GM23338 (cell line): ENCODE measurements at regions not wholly inside any gene's neighbourhood (a gene's known extent, or its start where the extent isn't known, plus 50 kb on each side); places are given as distances from the start of the nearest gene placed in this dataset.

ENCODE experiments used
- CREB1 ChIP-seq: fragments of 250-450 bp; sonication (Bioruptor Pico); IDR thresholded peaks from 2 replicates; pipeline ENCODE4 v1.5.0; 2020; ENCODE audit warnings: low read depth, mild to moderate bottlenecking, moderate library complexity
- EZH2 ChIP-seq: fragments of 200-600 bp; sonication (generic); IDR thresholded peaks from one replicate; pipeline ENCODE4 v1.8.0; 2017; ENCODE audit warnings: antibody characterized with exemption, mild to moderate bottlenecking, low read depth; ENCODE audit not compliant: unreplicated experiment
- EZH2phosphoT487 ChIP-seq: fragments of 200-600 bp; sonication (generic); IDR thresholded peaks from one replicate; pipeline ENCODE4 v1.8.1; 2018; ENCODE audit warnings: antibody characterized with exemption; ENCODE audit not compliant: unreplicated experiment
- JUNB ChIP-seq: IDR thresholded peaks from one replicate; pipeline ENCODE4 v1.6.1; 2016; ENCODE audit warnings: antibody characterized with exemption; ENCODE audit not compliant: unreplicated experiment
- POLR2AphosphoS5 ChIP-seq: IDR thresholded peaks from 2 replicates; pipeline ENCODE4 v1.6.1; 2016; ENCODE audit warnings: antibody characterized with exemption, low read depth
- TF ChIP-seq, protein P1 (sequence below), 2 experiments: fragments of 200-600 bp in 1 of 2; sonication (generic) in 1 of 2; conservative IDR thresholded peaks; 2 replicates each; pipeline versions ENCODE4 v1.5.1 to v1.6.1; 2016 to 2017; ENCODE audit warnings: antibody characterized with exemption in 2 of 2, low read depth in 2 of 2, mild to moderate bottlenecking in 2 of 2, moderate library complexity in 1 of 2
- TF ChIP-seq, protein P2 (sequence below): IDR thresholded peaks from one replicate; pipeline ENCODE4 v1.6.1; 2018; ENCODE audit warnings: antibody characterized with exemption; ENCODE audit not compliant: unreplicated experiment

DNA sequence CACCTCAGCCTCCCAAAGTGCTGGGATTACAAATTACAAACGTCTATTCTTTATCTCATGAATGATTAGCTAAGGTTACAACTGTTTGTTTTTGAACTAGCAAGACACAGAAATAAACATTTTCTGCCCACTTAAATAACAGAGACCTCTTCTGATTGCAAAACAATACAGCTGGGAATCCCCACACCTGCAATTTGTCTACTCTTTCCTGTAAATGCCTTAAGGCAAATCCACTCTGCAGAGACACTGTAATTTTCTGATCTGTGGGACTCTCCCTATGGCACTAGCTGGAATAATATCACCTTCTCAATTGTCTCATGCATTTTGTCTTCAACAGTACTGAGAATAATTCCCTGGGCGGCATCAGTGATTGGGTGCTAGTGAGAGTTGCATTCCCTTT is 149.3 kb upstream of the FAM3C start:
- TF ChIP-seq, protein P1, sequence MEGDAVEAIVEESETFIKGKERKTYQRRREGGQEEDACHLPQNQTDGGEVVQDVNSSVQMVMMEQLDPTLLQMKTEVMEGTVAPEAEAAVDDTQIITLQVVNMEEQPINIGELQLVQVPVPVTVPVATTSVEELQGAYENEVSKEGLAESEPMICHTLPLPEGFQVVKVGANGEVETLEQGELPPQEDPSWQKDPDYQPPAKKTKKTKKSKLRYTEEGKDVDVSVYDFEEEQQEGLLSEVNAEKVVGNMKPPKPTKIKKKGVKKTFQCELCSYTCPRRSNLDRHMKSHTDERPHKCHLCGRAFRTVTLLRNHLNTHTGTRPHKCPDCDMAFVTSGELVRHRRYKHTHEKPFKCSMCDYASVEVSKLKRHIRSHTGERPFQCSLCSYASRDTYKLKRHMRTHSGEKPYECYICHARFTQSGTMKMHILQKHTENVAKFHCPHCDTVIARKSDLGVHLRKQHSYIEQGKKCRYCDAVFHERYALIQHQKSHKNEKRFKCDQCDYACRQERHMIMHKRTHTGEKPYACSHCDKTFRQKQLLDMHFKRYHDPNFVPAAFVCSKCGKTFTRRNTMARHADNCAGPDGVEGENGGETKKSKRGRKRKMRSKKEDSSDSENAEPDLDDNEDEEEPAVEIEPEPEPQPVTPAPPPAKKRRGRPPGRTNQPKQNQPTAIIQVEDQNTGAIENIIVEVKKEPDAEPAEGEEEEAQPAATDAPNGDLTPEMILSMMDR (conservative IDR thresholded peaks at IDR 0.05; ENCODE audit: low read depth in 2 of 2) = no peak
- TF ChIP-seq EZH2phosphoT487 = no peak
- TF ChIP-seq POLR2AphosphoS5 = no peak
- no peak for TF ChIP-seq EZH2
- no peak for TF ChIP-seq CREB1 (CRISPR knock-in tag)
- TF ChIP-seq, protein P2, sequence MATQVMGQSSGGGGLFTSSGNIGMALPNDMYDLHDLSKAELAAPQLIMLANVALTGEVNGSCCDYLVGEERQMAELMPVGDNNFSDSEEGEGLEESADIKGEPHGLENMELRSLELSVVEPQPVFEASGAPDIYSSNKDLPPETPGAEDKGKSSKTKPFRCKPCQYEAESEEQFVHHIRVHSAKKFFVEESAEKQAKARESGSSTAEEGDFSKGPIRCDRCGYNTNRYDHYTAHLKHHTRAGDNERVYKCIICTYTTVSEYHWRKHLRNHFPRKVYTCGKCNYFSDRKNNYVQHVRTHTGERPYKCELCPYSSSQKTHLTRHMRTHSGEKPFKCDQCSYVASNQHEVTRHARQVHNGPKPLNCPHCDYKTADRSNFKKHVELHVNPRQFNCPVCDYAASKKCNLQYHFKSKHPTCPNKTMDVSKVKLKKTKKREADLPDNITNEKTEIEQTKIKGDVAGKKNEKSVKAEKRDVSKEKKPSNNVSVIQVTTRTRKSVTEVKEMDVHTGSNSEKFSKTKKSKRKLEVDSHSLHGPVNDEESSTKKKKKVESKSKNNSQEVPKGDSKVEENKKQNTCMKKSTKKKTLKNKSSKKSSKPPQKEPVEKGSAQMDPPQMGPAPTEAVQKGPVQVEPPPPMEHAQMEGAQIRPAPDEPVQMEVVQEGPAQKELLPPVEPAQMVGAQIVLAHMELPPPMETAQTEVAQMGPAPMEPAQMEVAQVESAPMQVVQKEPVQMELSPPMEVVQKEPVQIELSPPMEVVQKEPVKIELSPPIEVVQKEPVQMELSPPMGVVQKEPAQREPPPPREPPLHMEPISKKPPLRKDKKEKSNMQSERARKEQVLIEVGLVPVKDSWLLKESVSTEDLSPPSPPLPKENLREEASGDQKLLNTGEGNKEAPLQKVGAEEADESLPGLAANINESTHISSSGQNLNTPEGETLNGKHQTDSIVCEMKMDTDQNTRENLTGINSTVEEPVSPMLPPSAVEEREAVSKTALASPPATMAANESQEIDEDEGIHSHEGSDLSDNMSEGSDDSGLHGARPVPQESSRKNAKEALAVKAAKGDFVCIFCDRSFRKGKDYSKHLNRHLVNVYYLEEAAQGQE = no peak
- no peak for TF ChIP-seq JUNB
